ENCODE measurements at regions not wholly inside any gene's neighbourhood (a gene's known extent, or its start where the extent isn't known, plus 50 kb on each side); places are given as distances from the start of the nearest gene placed in this dataset.

- TF ChIP-seq POLR2A (IDR thresholded peaks at IDR 0.05) = no peak
- TF ChIP-seq CTCF (IDR thresholded peaks at IDR 0.05) = no peak
Observed at GRCh38 chr2:204380141-204380881, 165.0 kb upstream of the PARD3B start.
